ENCODE measurements at regions not wholly inside any gene's neighbourhood (a gene's known extent, or its start where the extent isn't known, plus 50 kb on each side); places are given as distances from the start of the nearest gene placed in this dataset.

DNA sequence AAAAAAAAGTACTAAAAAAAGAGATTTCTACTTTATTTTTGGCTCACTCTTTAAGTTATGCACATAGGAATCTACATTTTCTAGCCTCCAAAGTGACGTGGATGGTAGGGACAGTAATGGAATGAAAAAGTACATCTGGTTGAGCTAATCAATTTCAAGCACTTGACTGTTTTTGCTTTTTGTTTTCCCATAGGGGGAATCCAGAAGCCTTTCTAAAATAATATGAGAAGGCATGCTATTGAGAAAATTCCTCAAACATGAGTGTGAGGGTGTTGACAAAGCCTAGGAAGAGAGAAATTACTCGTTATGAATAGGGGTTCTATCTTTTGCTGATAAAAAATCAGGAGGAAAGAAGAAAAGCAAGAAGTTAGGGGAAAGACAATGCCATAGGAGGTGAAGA lies 242.5 kb upstream of the PUDP start:
- TF ChIP-seq, protein P1, sequence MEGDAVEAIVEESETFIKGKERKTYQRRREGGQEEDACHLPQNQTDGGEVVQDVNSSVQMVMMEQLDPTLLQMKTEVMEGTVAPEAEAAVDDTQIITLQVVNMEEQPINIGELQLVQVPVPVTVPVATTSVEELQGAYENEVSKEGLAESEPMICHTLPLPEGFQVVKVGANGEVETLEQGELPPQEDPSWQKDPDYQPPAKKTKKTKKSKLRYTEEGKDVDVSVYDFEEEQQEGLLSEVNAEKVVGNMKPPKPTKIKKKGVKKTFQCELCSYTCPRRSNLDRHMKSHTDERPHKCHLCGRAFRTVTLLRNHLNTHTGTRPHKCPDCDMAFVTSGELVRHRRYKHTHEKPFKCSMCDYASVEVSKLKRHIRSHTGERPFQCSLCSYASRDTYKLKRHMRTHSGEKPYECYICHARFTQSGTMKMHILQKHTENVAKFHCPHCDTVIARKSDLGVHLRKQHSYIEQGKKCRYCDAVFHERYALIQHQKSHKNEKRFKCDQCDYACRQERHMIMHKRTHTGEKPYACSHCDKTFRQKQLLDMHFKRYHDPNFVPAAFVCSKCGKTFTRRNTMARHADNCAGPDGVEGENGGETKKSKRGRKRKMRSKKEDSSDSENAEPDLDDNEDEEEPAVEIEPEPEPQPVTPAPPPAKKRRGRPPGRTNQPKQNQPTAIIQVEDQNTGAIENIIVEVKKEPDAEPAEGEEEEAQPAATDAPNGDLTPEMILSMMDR (conservative IDR thresholded peaks at IDR 0.05): no peak
- no peak overlapping the region for H3K27ac ChIP-seq

DNA sequence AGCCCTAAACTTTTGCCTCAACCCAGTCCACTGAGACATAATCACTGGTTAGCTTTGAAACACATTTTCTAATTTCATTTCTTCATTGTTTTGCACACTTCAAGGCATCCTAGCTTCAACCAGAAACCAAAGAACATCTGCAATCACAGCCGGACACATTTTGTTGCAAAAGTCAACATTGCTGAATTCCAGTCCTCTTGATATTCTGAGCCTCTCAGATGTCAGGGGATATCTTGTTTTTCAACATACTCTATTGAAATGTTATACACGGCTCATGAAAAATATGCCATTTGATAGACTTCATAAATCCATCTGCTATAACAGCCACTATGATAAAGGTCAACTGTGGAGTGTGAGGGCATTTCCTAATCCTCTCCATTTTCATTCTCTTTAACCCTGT lies 241.6 kb upstream of the PUDP start:
- TF ChIP-seq, protein P1 (conservative IDR thresholded peaks at IDR 0.05): no peak

DNA sequence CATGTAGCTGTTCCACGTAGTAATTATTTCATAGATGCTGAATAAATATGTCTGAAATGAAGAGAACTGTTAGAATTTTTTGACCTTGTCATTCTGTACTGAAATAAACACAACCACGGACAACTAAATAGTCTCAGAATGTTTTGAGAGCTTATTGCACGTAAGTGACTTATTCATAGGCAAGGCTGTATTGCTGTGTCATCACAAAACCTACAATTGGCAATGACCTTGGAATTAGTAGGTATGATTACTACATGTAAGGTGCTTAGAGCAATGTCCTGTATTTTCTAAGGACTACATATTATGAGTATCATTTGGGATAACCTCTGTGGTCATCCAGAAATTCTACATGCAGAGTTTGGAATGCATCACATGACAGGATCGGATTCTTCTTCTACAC lies 237.2 kb upstream of the PUDP start:
- TF ChIP-seq, protein P1 (conservative IDR thresholded peaks at IDR 0.05): no peak
- H3K27ac ChIP-seq: no peak overlapping the region

More for the DNA sequence above, 241.6 kb upstream of the PUDP start:
- no peak overlapping the region for H3K27ac ChIP-seq

DNA sequence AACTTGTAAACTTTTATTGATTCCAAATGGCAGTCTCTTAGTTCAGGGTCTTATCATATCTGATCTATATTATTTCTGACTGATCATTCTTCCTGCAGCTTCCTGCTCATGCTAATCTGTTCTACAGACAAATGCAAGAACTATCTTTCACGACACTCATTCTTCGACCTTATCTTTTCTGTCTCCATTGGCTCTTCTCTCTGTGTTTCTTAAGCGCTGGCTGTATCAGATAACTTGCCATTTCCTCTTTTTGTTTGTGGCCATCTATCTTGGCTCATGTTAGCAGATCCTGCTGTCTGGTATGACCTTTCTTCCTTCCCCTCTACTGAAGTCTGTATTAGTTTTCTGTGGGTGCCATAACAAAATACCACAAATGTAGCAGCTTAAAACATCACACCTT lies 230.5 kb upstream of the PUDP start:
- no peak overlapping the region for H3K27ac ChIP-seq
- TF ChIP-seq, protein P1 (conservative IDR thresholded peaks at IDR 0.05): no peak

DNA sequence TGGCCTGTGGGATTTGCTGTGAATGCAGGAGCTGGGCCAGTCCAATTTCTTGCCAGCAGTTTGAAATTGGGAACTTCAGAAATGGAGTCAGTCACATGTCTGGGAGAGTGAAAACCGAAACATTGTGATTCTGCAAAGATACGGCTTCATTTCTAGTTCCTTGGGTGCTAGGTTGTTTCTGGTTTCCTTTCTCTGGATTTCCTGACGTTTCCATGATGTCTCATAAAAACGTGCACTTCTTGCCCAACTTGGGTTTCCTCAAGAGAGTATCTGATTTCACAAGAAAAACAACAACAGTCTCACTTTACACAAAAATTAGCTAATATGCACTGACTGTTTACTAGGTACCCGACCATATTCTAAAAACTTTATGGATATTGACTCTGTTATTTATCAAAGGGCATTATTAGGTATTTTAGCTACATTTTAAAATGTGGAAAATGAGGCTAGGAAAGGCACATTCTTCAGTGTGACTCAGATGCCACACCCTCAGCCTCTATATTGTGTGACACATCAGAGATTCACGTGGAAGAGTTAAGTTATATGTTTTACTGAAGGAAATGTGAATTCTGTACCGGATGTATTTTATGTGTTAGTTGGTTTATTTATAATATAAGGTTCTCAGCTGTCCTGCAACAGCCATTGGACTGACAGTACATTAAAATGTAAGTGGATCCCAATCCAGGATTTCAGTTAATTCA lies 225.0 kb upstream of the PUDP start:
- no peak overlapping the region for H3K27ac ChIP-seq
- TF ChIP-seq, protein P1 (conservative IDR thresholded peaks at IDR 0.05): no peak

DNA sequence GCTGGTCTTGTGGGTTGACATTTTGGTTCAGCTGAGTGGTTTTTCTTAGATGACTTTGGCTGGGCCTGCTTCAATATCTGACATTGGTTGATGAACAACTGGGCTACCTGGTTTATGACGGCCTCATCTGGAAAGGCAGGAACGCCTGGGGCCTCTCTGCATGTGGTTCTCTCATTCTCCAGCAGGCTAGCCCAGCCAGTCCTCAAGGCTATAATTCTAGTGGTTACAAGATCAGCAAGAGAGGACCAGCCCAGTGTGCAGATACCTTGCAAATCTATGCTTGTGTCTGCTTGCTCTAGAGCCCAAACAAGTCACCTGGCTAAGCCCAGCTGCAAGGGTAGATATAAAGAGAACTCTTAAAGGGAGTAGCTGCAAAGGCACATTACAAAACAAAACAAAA lies 214.2 kb upstream of the PUDP start:
- H3K27ac ChIP-seq: no peak overlapping the region

DNA sequence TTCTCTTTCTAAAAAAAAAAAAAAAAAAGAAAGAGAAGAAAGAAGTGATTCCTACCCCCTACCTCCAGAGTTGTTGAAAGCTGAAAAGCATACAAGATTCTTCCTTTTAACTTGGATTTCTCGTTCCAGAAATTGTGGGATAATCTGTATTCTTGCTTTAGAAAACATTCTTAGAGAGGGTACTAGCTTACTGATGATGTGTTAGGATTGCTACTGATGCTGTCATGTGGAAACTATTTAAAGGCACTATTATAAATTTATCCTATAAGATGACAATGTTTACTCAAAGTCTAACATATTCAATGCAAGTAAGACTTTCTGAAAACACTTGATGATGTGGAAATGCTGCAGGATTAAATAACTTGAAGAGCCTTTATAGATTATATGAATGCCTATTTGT lies 204.0 kb upstream of the PUDP start:
- TF ChIP-seq, protein P1 (conservative IDR thresholded peaks at IDR 0.05): no peak
- no peak overlapping the region for H3K27ac ChIP-seq

More for the DNA sequence above, 214.2 kb upstream of the PUDP start:
- TF ChIP-seq, protein P1 (conservative IDR thresholded peaks at IDR 0.05): no peak
